Skin of body (tissue), 2 donors: ENCODE measurements at regions not wholly inside any gene's neighbourhood (a gene's known extent, or its start where the extent isn't known, plus 50 kb on each side); places are given as distances from the start of the nearest gene placed in this dataset. TPM values are rescaled to one million over a fixed set of nuclear protein-coding genes. Genes with fewer than 3 reads are reported as not detected.

ENCODE experiments used
- DNase-seq: peaks from one replicate; lab custom pipeline; 2025; lab: John Stamatoyannopoulos, UW
- small RNA-seq: library from RNA; depleted of rRNA; stranded (forward); fragments of <200 nt; gene quantifications from one replicate; pipeline ENCODE3, GENCODE V24; 2014; ENCODE audit warnings: low replicate concordance

GRCh38 chr14:66401449-66402095 lies 84.6 kb upstream of the CCDC196 start:
- no peak for DNase-seq

- DNase-seq = no peak
Observed at GRCh38 chr14:66403183-66403582, 83.0 kb upstream of the CCDC196 start.

- no peak for DNase-seq
Observed at GRCh38 chr14:66404051-66404545, 82.1 kb upstream of the CCDC196 start.

GRCh38 chr14:66405158-66405557 lies 81.0 kb upstream of the CCDC196 start:
- DNase-seq = no peak

GRCh38 chr14:66413901-66414300 lies 72.3 kb upstream of the CCDC196 start:
- DNase-seq = no peak

GRCh38 chr14:66414511-66414910 lies 71.7 kb upstream of the CCDC196 start:
- no peak for DNase-seq

- no peak for DNase-seq
Observed at GRCh38 chr14:66420251-66421006, 65.7 kb upstream of the CCDC196 start.

- DNase-seq = no peak
Observed at GRCh38 chr14:66421990-66422946, 63.9 kb upstream of the CCDC196 start.

GRCh38 chr14:66425402-66425801 lies 60.8 kb upstream of the CCDC196 start:
- DNase-seq = no peak

- DNase-seq = no peak
Observed at GRCh38 chr14:66426451-66426850, 59.7 kb upstream of the CCDC196 start.

- no peak for DNase-seq
Observed at GRCh38 chr14:66432334-66432733, 53.8 kb upstream of the CCDC196 start.

GRCh38 chr14:66434464-66434863 lies 51.7 kb upstream of the CCDC196 start:
- DNase-seq = no peak

GRCh38 chr14:66435683-66436082 lies 50.5 kb upstream of the CCDC196 start:
- DNase-seq = no peak

Small RNA genes in the stretch of these regions (small RNA-seq; reads per million reads assigned to genes)
- gene RF00019 = not detected
